ENCODE measurements at regions not wholly inside any gene's neighbourhood (a gene's known extent, or its start where the extent isn't known, plus 50 kb on each side); places are given as distances from the start of the nearest gene placed in this dataset.

GRCh38 chr13:109379930-109380329 is 406.5 kb downstream of the IRS2 start:
- TF ChIP-seq TAF1 (IDR thresholded peaks at IDR 0.05; ENCODE audit: borderline replicate concordance, insufficient read depth, low read length) (no peak), REST (IDR thresholded peaks at IDR 0.05; ENCODE audit: insufficient read depth in 1 of 2, low read depth in 2 of 2, low read length in 2 of 2) (no peak), POLR2AphosphoS5 (IDR thresholded peaks at IDR 0.05; ENCODE audit: low read depth, low read length) (no peak), SIN3A (IDR thresholded peaks at IDR 0.05; ENCODE audit: borderline replicate concordance, insufficient read depth, low read length) (no peak), FOXP2 (optimal IDR thresholded peaks at IDR 0.05; ENCODE audit: borderline replicate concordance, extremely low read depth, extremely low read length, insufficient read depth) (no peak)
